ENCODE measurements at regions not wholly inside any gene's neighbourhood (a gene's known extent, or its start where the extent isn't known, plus 50 kb on each side); places are given as distances from the start of the nearest gene placed in this dataset.

DNA sequence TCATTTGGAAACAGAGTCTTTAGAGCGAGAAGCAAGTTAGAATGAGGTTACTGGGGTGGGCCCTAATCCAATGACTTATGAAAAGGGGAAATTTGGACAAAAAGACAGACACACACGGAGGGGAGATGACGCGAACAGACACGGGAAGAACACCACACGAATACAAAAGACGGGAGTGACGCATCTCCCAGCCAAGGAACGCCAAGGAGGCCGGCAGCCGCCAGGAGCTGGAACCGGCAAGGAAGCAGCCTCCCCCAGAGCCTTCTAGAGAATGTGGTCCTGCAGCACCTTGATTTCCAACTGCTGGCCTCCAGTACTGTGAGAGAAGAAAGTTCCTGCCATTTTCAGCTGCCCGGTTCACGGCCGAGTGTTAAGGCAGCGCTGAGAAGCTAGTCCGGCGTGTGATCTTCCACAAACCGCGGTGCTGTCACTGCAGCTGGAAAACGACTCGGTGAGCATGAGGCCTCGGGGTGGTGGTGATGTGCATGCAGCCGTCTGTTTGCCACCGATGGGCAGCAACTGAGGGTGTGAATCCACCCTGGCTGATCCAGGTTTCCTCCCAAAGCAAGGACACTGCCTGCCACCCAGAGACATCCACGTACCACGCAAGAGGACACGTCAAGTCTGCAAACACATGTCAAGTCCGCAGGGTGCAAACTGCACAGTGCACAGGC, 124.5 kb downstream of the NCOR2 start:
- in situ Hi-C loops (cut with MboI; ENCODE audit: low sequenced_read_pairs, unreplicated experiment), result no loop called here
- no peak for DNase-seq (ENCODE audit: low spot score)
- TF ChIP-seq, protein P1, sequence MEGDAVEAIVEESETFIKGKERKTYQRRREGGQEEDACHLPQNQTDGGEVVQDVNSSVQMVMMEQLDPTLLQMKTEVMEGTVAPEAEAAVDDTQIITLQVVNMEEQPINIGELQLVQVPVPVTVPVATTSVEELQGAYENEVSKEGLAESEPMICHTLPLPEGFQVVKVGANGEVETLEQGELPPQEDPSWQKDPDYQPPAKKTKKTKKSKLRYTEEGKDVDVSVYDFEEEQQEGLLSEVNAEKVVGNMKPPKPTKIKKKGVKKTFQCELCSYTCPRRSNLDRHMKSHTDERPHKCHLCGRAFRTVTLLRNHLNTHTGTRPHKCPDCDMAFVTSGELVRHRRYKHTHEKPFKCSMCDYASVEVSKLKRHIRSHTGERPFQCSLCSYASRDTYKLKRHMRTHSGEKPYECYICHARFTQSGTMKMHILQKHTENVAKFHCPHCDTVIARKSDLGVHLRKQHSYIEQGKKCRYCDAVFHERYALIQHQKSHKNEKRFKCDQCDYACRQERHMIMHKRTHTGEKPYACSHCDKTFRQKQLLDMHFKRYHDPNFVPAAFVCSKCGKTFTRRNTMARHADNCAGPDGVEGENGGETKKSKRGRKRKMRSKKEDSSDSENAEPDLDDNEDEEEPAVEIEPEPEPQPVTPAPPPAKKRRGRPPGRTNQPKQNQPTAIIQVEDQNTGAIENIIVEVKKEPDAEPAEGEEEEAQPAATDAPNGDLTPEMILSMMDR (IDR thresholded peaks at IDR 0.05; ENCODE audit: borderline replicate concordance, control extremely low read depth, extremely low read depth, insufficient read depth, missing control alignments), result no peak

DNA sequence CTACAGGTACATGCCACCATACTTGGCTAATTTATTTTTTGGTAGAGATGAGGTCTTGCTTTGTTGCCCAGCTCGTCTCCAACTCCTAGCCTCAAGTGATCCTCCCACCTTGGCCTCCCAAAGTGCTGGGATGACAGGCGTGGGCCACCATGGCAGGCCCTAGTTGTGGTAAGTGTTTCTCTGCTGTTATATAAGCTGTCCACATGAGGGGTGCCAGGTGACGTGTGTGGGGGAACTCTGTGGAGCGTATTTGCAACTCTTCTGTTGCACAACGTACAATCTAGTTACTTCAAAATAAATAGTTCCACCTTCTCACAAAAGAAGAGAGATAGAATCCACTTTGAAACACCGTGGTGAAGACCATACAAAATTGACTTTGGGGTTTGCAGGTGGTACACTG, 125.1 kb downstream of the NCOR2 start:
- TF ChIP-seq, protein P1 (IDR thresholded peaks at IDR 0.05; ENCODE audit: borderline replicate concordance, control extremely low read depth, extremely low read depth, insufficient read depth, missing control alignments), result no peak
- in situ Hi-C loops (cut with MboI; ENCODE audit: low sequenced_read_pairs, unreplicated experiment), result no loop called here
- no peak for DNase-seq (ENCODE audit: low spot score)

DNA sequence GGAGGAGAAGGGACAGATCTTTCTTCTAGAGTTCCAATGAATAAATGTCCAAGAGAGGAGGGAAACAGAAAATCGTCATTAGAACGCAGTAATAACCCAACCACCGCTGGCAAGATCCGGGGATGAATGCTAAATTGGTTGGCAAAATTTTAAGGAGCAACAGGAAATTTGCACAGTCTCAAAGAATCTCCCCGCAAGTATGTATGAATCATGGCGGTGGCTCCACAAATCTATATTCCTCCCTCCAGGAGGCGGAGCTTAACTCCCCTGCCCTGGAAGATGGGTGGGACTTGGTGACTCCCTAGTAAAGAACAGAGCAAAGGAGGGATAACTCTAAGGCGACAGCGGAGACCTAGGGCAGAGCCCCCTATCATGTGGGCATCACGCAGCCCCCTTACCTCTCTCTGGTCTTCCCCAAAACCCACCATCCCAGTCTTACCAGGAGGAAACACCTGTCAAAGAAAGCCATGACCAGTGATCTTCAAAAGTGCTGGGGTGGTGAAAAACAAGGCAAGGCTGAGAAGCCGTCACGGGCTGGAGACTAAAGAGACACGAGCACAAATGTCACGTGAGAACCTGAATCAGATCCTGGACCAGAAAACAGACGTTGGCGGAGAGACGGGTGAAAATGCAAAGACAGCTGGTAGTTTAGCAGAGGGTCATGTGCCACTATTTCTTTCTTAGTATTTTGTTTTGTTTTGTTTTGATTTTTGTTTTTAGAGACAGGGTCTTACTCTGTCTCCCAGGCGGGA, 125.8 kb downstream of the NCOR2 start:
- TF ChIP-seq, protein P1 (IDR thresholded peaks at IDR 0.05; ENCODE audit: borderline replicate concordance, control extremely low read depth, extremely low read depth, insufficient read depth, missing control alignments), result no peak
- in situ Hi-C loops (cut with MboI; ENCODE audit: low sequenced_read_pairs, unreplicated experiment), result no loop called here
- no peak for DNase-seq (ENCODE audit: low spot score)

DNA sequence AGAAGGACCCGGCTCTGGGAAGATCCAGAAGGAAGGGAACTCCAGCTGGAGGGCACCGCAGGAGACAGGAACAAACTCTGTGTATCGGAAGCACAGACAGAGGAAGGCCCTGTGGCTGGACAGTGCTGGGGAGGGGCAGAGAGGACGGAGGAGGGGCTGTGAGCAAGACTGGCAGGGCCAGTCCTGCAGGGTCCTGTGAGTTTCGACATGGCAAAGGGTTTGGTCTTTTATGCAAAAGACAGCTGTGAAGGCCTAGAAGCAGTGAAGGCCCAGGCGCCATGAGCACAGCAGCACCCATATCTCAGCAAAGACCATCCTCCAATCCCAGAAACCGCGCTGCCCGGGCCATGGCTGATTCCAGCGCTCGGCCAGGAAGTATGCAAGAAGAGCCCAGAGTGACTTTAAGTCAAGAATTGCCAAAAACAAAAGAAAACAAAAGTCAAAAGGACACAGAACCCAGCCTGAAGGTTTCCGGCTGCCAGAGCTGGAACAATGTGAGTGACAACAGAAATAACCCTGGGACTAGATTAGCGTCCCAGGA, 126.5 kb downstream of the NCOR2 start:
- in situ Hi-C loops (cut with MboI; ENCODE audit: low sequenced_read_pairs, unreplicated experiment), result no loop called here
- DNase-seq (ENCODE audit: low spot score), result no peak
- TF ChIP-seq, protein P1 (IDR thresholded peaks at IDR 0.05; ENCODE audit: borderline replicate concordance, control extremely low read depth, extremely low read depth, insufficient read depth, missing control alignments), result no peak

DNA sequence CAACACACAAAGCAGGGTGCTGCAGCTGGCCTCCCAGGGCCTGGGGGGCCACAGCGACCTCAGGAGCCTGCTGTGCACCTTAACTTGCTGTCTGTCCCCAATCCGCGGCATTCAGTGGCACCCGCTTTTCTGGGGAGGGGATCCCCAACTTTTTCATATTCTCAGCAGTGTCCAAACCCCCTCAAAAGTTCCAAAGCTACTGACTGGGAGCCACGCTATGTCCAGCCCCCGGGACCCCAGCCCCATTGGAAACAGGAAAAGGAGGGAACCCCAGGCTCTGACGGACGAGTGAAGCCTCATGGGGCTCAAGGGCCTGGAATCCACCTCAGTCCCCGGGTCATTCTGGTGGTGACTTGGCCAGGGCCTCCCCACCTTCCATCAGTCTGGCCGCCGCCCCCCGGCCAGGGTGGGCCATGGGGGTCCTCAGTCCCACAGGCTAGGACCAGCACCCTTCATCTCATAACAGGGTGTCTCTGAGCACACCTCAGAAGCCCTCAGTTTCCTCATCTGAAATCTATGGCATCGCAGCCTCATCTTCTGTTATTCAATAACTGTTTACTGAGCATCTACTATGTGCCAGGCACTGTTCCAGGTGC, 127.3 kb downstream of the NCOR2 start:
- in situ Hi-C loops (cut with MboI; ENCODE audit: low sequenced_read_pairs, unreplicated experiment), result no loop called here
- TF ChIP-seq, protein P1 (IDR thresholded peaks at IDR 0.05; ENCODE audit: borderline replicate concordance, control extremely low read depth, extremely low read depth, insufficient read depth, missing control alignments), result no peak
- no peak for DNase-seq (ENCODE audit: low spot score)

DNA sequence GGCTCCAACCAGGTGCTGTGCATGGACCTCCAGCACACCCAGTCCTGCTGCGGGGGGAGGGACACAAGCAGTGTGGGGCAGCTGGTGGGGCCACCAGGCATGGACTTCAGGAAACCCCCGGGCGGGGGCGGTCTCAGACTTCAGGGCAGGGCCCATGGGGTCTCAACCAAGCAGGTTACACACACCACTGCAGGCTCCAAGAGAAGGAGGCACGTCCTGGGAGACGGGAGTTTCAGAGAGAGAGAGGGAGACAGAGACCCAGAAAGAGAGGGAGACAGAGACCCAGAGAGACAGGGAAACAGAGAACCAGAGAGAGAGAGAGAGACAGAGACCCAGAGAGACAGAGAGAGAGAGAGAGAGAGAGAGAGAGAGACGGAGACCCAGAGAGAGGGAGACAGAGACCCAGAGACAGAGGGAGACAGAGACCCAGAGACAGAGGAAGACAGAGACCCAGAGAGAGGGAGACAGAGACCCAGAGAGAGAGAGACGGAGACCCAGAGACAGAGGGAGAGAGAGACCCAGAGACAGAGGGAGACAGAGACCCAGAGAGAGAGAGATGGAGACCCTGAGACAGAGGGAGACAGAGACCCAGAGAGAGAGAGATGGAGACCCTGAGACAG, 128.9 kb downstream of the NCOR2 start:
- no peak for DNase-seq (ENCODE audit: low spot score)
- in situ Hi-C loops (cut with MboI; ENCODE audit: low sequenced_read_pairs, unreplicated experiment), result no loop called here

More for the DNA sequence above, 128.9 kb downstream of the NCOR2 start:
- TF ChIP-seq, protein P1 (IDR thresholded peaks at IDR 0.05; ENCODE audit: borderline replicate concordance, control extremely low read depth, extremely low read depth, insufficient read depth, missing control alignments), result no peak

All from GM13976 (cell line).